GM19023 (cell line): ENCODE measurements at regions not wholly inside any gene's neighbourhood (a gene's known extent, or its start where the extent isn't known, plus 50 kb on each side); places are given as distances from the start of the nearest gene placed in this dataset.

ENCODE experiments used
- ATAC-seq: cut with Tn5 transposase; IDR thresholded peaks from one replicate; pipeline ENCODE4 v1.9.1; 2021; ENCODE audit warnings: mild to moderate bottlenecking, moderate library complexity; ENCODE audit not compliant: unreplicated experiment

GRCh38 chr14:56494167-56494566 is 85.4 kb upstream of the TMEM260 start:
- no peak for ATAC-seq

DNA sequence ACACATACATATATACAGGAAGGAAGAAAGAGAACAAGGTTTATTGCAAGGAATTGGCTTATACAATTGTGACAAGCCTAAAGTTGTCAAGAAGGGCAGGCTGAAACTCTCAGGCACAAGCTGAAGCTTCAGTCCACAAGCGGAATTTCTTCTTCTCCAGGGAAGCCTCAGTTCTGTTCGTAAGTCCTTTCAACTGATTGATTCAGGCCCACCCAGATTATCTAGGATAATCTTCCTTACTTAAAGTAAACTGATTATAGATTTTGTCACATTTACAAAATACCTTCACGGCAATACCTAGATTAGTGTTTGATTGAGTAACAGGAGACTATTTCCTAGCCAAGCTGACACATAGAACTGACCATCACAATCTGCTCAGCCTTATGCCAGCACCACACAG is 81.5 kb upstream of the TMEM260 start:
- no peak for ATAC-seq

DNA sequence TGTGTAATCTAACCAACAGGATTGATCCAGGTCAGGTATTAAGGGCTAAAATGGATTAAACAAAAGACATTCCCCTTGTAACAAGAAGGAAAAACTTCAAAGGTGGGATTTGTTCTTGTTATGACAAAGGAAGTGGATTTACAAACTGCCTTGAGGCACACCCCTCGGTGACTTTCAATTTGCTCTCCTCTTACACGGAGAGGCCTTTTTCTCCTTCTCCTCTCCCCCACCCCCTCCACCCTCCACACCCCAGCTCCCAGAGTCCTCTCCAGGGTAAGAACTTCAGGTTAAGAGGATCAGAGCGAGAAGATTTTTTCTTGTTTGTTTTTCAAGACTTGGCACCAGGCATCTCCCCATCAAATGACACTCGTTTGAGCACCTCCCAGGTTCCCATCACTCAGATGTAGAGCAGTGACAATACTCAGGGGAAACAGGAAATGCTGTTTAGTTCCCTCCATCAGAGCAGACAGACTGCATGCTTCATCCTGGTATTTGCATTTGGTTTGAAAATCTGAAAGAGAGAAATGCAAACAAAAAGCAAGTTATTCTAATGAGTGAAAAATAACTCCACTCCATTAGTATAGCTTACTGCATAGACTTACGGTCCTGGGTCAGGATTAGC is 77.6 kb upstream of the TMEM260 start:
- no peak for ATAC-seq

- no peak for ATAC-seq
Measured at GRCh38 chr14:56505361-56505760, 74.2 kb upstream of the TMEM260 start.

DNA sequence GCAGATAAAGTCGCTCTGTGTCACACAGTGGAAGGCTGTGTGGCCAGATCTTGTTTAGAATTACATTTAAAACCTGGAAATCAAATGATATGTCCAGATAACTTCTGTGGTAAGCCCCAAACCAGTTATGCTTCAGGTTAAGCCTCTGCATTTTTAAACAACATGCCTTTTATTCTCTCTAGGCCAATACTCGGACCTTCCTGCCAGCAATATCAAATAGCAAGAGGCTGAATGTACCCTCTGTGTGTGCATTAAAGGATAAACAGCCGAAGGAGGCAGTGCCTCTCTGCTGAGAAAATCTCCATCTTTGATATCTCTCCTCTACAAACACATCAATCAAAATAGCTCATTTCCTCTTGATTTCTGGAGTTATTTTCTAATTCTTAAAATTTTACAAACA is 67.1 kb upstream of the TMEM260 start:
- no peak for ATAC-seq

DNA sequence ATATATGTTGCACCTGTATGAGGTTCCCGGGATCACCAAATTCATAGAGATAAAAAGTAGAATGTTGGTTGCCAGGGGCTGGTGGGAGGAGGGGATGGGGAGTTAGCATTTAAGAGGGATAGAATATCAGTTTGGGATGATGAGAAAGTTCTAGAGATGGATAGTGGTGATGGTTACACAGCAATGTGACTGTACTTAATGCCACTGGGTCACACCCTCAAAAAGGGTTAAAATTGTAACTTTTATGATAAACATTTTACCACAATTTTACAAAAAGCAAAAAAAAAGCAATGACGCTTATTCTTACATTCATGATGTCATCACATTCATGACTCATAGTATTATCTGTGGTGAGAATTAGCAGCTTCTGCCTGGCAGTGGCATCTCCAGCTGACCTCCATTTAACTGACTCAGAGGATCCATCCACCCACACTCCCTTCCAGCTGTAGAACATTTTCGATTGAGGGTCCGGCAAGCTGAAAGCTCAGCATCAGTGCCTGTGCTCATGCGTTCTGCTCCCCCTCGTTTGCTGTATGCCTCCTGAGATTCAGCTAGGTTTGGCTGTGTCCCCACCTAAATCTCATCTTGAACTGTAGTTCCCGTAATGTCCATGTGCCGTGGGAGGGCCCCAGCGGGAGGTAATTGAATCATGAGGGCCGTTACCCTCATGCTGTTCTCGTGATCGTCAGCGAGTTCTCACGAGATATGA is 64.8 kb upstream of the TMEM260 start:
- ATAC-seq, result no peak

GRCh38 chr14:56515739-56516138 is 63.9 kb upstream of the TMEM260 start:
- no peak for ATAC-seq

GRCh38 chr14:56522403-56522802 is 57.2 kb upstream of the TMEM260 start:
- ATAC-seq, result no peak

GRCh38 chr14:56524971-56525677 is 54.5 kb upstream of the TMEM260 start:
- no peak for ATAC-seq

- ATAC-seq, result no peak
Measured at GRCh38 chr14:56528927-56529326, 50.7 kb upstream of the TMEM260 start.
